ENCODE measurements at regions not wholly inside any gene's neighbourhood (a gene's known extent, or its start where the extent isn't known, plus 50 kb on each side); places are given as distances from the start of the nearest gene placed in this dataset.

DNA sequence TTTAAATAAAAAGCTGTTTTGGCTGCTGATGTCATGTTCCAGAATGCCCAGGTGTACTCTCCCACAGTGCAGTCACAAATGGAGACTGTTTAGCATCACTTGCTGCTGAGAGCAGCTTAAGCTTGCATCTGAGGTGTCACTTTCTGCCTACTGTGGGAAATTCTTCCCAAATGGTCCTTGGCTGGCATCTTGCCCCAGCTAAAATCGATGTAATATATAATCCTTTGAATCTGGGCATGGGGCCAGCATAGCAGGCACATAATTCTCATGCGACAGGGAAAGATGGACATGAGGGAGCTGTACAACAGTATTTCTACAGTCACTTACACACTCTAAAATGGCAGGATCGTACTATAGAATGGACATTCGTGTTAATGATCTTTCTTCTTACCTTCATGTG, 144.3 kb downstream of the MACIR start:
- TF ChIP-seq, protein P1, sequence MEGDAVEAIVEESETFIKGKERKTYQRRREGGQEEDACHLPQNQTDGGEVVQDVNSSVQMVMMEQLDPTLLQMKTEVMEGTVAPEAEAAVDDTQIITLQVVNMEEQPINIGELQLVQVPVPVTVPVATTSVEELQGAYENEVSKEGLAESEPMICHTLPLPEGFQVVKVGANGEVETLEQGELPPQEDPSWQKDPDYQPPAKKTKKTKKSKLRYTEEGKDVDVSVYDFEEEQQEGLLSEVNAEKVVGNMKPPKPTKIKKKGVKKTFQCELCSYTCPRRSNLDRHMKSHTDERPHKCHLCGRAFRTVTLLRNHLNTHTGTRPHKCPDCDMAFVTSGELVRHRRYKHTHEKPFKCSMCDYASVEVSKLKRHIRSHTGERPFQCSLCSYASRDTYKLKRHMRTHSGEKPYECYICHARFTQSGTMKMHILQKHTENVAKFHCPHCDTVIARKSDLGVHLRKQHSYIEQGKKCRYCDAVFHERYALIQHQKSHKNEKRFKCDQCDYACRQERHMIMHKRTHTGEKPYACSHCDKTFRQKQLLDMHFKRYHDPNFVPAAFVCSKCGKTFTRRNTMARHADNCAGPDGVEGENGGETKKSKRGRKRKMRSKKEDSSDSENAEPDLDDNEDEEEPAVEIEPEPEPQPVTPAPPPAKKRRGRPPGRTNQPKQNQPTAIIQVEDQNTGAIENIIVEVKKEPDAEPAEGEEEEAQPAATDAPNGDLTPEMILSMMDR (conservative IDR thresholded peaks at IDR 0.05; ENCODE audit: low read length), result no peak
- TF ChIP-seq EZH2phosphoT487 (IDR thresholded peaks at IDR 0.05; ENCODE audit: borderline replicate concordance), result no peak

All from Loucy (cell line).